ENCODE measurements at regions not wholly inside any gene's neighbourhood (a gene's known extent, or its start where the extent isn't known, plus 50 kb on each side); places are given as distances from the start of the nearest gene placed in this dataset. TPM values are rescaled to one million over a fixed set of nuclear protein-coding genes. Genes with fewer than 3 reads are reported as not detected.

Small RNA genes in the stretch of these regions (microRNA-seq; reads per million reads assigned to microRNA genes)
- gene MIR4417, result not detected

Small RNA genes in the stretch of these regions (small RNA-seq; reads per million reads assigned to genes)
- gene MIR4417, result not detected
